ENCODE measurements at regions not wholly inside any gene's neighbourhood (a gene's known extent, or its start where the extent isn't known, plus 50 kb on each side); places are given as distances from the start of the nearest gene placed in this dataset.

DNA sequence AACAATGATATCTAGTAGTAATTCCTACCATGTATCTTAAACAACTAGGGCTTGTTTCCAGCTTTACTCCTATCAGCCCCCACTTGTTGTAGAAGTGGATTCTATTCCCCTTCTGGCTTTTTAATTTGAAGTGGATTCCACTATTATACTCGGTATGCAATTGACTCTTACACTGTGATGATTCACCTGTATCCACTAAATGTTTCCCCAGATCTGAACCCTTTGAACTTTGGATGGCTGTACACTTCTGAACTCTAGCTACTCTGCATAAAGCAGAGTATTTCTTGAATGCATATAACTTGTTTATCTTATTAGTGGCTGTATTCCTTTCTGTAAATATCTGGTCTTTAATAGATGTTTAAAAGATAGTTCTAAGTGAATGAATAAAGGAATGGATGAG lies 538.4 kb upstream of the NRSN1 start:
- ChIA-PET CTCF (no interaction called here), POLR2A (no interaction called here)
- FAIRE-seq (no peak), DNase-seq (ENCODE audit: low read depth, low spot score) (no peak)
- dilution Hi-C loops (cut with MboI; ENCODE audit: extremely low pct_ligation_motif_present, low sequenced_read_pairs) (no loop called here), intact Hi-C loops (cut with micrococcal nuclease) (no loop called here)
- H3K4me3 ChIP-seq (replicated peaks in 1 of 3; ENCODE audit: insufficient read depth in 1 of 3, low read depth in 1 of 3, low read length in 3 of 3), result no peak overlapping the region
- H3K79me2 ChIP-seq (ENCODE audit: control insufficient read depth, insufficient read depth, low read length), result no peaks in the 10 kb centered on the region
- H3K9ac ChIP-seq (replicated peaks; ENCODE audit: extremely low read depth, insufficient read depth, low read length), result no peak overlapping the region
- BruUV-seq (replicated peaks), result no TSS peak
- H3K9me1 ChIP-seq (replicated peaks; ENCODE audit: control insufficient read depth, extremely low read depth, insufficient read depth, low read length), result no peaks in the 10 kb centered on the region
- H2AFZ ChIP-seq (ENCODE audit: low read depth, low read length), result no peak overlapping the region
- no peaks in the 10 kb centered on the region for H3K4me1 ChIP-seq (ENCODE audit: control insufficient read depth, extremely low read depth, insufficient read depth, low read length)
- no peak overlapping the region for H3K27ac ChIP-seq (ENCODE audit: insufficient read depth, low read depth, low read length)
- H4K20me1 ChIP-seq (replicated peaks; ENCODE audit: control insufficient read depth, extremely low read depth, insufficient read depth, low read length), result no peaks in the 10 kb centered on the region
- no peaks in the 10 kb centered on the region for H3K27me3 ChIP-seq (ENCODE audit: control insufficient read depth in 2 of 2, insufficient read depth in 2 of 2, low read length in 2 of 2)
- H3K4me2 ChIP-seq (ENCODE audit: insufficient read depth, low read length), result no peak overlapping the region
- TF ChIP-seq POLR2AphosphoS5 (IDR thresholded peaks at IDR 0.05; ENCODE audit: insufficient read depth, low read depth, low read length) (no peak), POLR2A (IDR thresholded peaks at IDR 0.05; ENCODE audit: low read depth, low read length) (no peak), EZH2 (IDR thresholded peaks at IDR 0.05; ENCODE audit: borderline replicate concordance, low read depth, low read length, severe bottlenecking) (no peak), CTCF (IDR thresholded peaks at IDR 0.05; ENCODE audit: extremely low read depth in 1 of 2, insufficient read depth in 1 of 2, low read depth in 1 of 2, low read length in 2 of 2) (no peak), JUN (IDR thresholded peaks at IDR 0.05; ENCODE audit: borderline replicate concordance, insufficient read depth, insufficient read length, low read depth) (no peak), GATA2 (IDR thresholded peaks at IDR 0.05; ENCODE audit: insufficient read depth, insufficient read length, low read depth, low read length) (no peak), MYC (IDR thresholded peaks at IDR 0.05; ENCODE audit: low read depth, low read length) (no peak), FOS (IDR thresholded peaks at IDR 0.05; ENCODE audit: borderline replicate concordance, insufficient read depth, low read length) (no peak)
- TF ChIP-seq, protein P1, sequence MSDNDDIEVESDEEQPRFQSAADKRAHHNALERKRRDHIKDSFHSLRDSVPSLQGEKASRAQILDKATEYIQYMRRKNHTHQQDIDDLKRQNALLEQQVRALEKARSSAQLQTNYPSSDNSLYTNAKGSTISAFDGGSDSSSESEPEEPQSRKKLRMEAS (IDR thresholded peaks at IDR 0.05; ENCODE audit: insufficient read depth, insufficient read length), result no peak
- no peaks in the 10 kb centered on the region for H3K36me3 ChIP-seq (ENCODE audit: control insufficient read depth in 2 of 2, extremely low read depth in 1 of 2, insufficient read depth in 2 of 2, low read length in 2 of 2)
- H3K9me3 ChIP-seq (replicated peaks; ENCODE audit: control insufficient read depth, insufficient read depth, low read length), result no peaks in the 10 kb centered on the region
